Caco-2 (cell line): ENCODE measurements at regions not wholly inside any gene's neighbourhood (a gene's known extent, or its start where the extent isn't known, plus 50 kb on each side); places are given as distances from the start of the nearest gene placed in this dataset.
A peak's percentile ranks its signal among the peaks of the same experiment; 100 is the strongest.

ENCODE experiments used
- BruUV-seq: library from RNA; stranded (reverse); fragments of 400-500 nt; replicated peaks from 2 replicates; lab custom pipeline; 2021; lab: Mats Ljungman, UMichigan
- CTCF ChIA-PET: fragments of 300-600 bp; sonication (Branson Sonifier 250); formaldehyde crosslinking; loops from one replicate; lab custom pipeline; 2022; ENCODE audit warnings: antibody characterized with exemption; lab: Charles Lee
- POLR2A ChIA-PET: fragments of 300-600 bp; sonication (Branson Sonifier 250); formaldehyde crosslinking; loops from one replicate; lab custom pipeline; 2022; ENCODE audit warnings: antibody characterized with exemption; lab: Charles Lee
- DNase-seq, 2 experiments: peaks; one replicate each; pipeline versions ENCODE4 v3.0.0 to v3.0.0-alpha.2; 2020 to 2022
- H3K27me3 ChIP-seq: replicated peaks from 2 replicates; pipeline ENCODE4 v1.6.0; 2011; ENCODE audit warnings: low read length; ENCODE audit not compliant: control insufficient read depth, insufficient read depth
- H3K36me3 ChIP-seq: 2 replicates; pipeline ENCODE4 v1.5.1; 2011; ENCODE audit warnings: low read length; ENCODE audit not compliant: control insufficient read depth, insufficient read depth
- H3K4me1 ChIP-seq: fragments of 250-450 bp; sonication (Bioruptor Pico); 2 replicates; pipeline ENCODE4 v1.5.1; 2020; ENCODE audit warnings: mild to moderate bottlenecking
- H3K4me3 ChIP-seq: 2 replicates; pipeline ENCODE4 v1.5.1; 2011; ENCODE audit warnings: low read depth, mild to moderate bottlenecking, control low read depth, low read length
- H3K9me3 ChIP-seq: fragments of 250-450 bp; sonication (Bioruptor Pico); 2 replicates; pipeline ENCODE4 v1.5.1; 2020; ENCODE audit warnings: mild to moderate bottlenecking, moderate library complexity
- H3K27ac Mint-ChIP-seq: one replicate; pipeline ENCODE4 v1.8.0; 2022; ENCODE audit warnings: mixed read lengths; ENCODE audit not compliant: unreplicated experiment
- H3K27me3 Mint-ChIP-seq: one replicate; pipeline ENCODE4 v1.8.0; 2022; ENCODE audit warnings: mixed read lengths; ENCODE audit not compliant: insufficient read depth, unreplicated experiment
- H3K36me3 Mint-ChIP-seq: one replicate; pipeline ENCODE4 v1.8.0; 2022; ENCODE audit warnings: mild to moderate bottlenecking, mixed read lengths; ENCODE audit not compliant: insufficient read depth, unreplicated experiment
- H3K4me1 Mint-ChIP-seq: one replicate; pipeline ENCODE4 v1.8.0; 2022; ENCODE audit warnings: low read depth, mixed read lengths; ENCODE audit not compliant: unreplicated experiment
- H3K4me3 Mint-ChIP-seq: one replicate; pipeline ENCODE4 v1.8.0; 2022; ENCODE audit warnings: mild to moderate bottlenecking, moderate library complexity, mixed read lengths; ENCODE audit not compliant: unreplicated experiment
- H3K9me3 Mint-ChIP-seq: one replicate; pipeline ENCODE4 v1.8.0; 2022; ENCODE audit warnings: mixed read lengths; ENCODE audit not compliant: unreplicated experiment
- CTCF ChIP-seq, 2 experiments: fragments of 200-600 bp in 1 of 2; IDR thresholded peaks; 1 replicate in 1 of 2; 2 replicates in 1 of 2; pipeline versions ENCODE4 v1.5.1 to v1.8.0; 2011 to 2022; ENCODE audit warnings: antibody characterized with exemption in 1 of 2, control low read depth in 1 of 2, inconsistent platforms in 1 of 2, low read depth in 1 of 2, low read length in 1 of 2, mild to moderate bottlenecking in 1 of 2, moderate library complexity in 1 of 2; ENCODE audit not compliant: insufficient read depth in 1 of 2, severe bottlenecking in 1 of 2, unreplicated experiment in 1 of 2
- intact Hi-C: fragments of 100-400 bp; cut with micrococcal nuclease; formaldehyde crosslinking; loops from one replicate; pipeline ENCODE4 v1.10.0; 2022; ENCODE audit not compliant: unreplicated experiment

GRCh38 chr4:13891544-13891939 is 264.0 kb upstream of the BOD1L1 start:
- TF ChIP-seq CTCF (IDR thresholded peaks at IDR 0.05; ENCODE audit: insufficient read depth in 1 of 2, low read depth in 1 of 2, low read length in 1 of 2, severe bottlenecking in 1 of 2, unreplicated experiment in 1 of 2) = no peak
- no peaks in the 10 kb centered on the region for H3K27me3 Mint-ChIP-seq
- BruUV-seq = no TSS peak
- ChIA-PET CTCF (no interaction called here), POLR2A (no interaction called here)
- peaks cover 27% of the 10 kb centered on the region for H3K9me3 Mint-ChIP-seq
- H3K27me3 ChIP-seq = no peaks in the 10 kb centered on the region
- no peaks in the 10 kb centered on the region for H3K36me3 ChIP-seq
- intact Hi-C loops = no loop called here
- no peaks in the 10 kb centered on the region for H3K36me3 Mint-ChIP-seq
- peaks cover 6% of the 10 kb centered on the region; the same call in 1 of the 2 replicates for H3K9me3 ChIP-seq
- peak overlapping the region; percentile 92 for H3K27ac Mint-ChIP-seq
- peaks cover 19% of the 10 kb centered on the region for H3K4me1 Mint-ChIP-seq
- DNase-seq = no peak
- peaks cover 22% of the 10 kb centered on the region for H3K4me1 ChIP-seq
- H3K4me3 ChIP-seq = no peak overlapping the region
- H3K4me3 Mint-ChIP-seq = no peak overlapping the region

GRCh38 chr4:13892739-13893105 is 265.2 kb upstream of the BOD1L1 start:
- peak overlapping the region; percentile 36 for H3K4me3 Mint-ChIP-seq
- no TSS peak for BruUV-seq
- H3K36me3 Mint-ChIP-seq = no peaks in the 10 kb centered on the region
- POLR2A ChIA-PET = no interaction called here
- H3K27me3 ChIP-seq = no peaks in the 10 kb centered on the region
- peaks cover 22% of the 10 kb centered on the region for H3K4me1 ChIP-seq
- H3K27me3 Mint-ChIP-seq = no peaks in the 10 kb centered on the region
- CTCF ChIA-PET = no interaction called here
- H3K4me1 Mint-ChIP-seq = peaks cover 19% of the 10 kb centered on the region
- H3K4me3 ChIP-seq = no peak overlapping the region
- H3K27ac Mint-ChIP-seq = peak overlapping the region; percentile 92
- H3K9me3 Mint-ChIP-seq = peaks cover 27% of the 10 kb centered on the region
- TF ChIP-seq CTCF (IDR thresholded peaks at IDR 0.05; ENCODE audit: insufficient read depth in 1 of 2, low read depth in 1 of 2, low read length in 1 of 2, severe bottlenecking in 1 of 2, unreplicated experiment in 1 of 2) = no peak
- intact Hi-C loops = loop anchor here (1.0 kb wide), 1 partner anchor 15 kb away; no protein-coding TSS in a partner anchor
- no peak for DNase-seq
- no peaks in the 10 kb centered on the region for H3K36me3 ChIP-seq
- peaks cover 6% of the 10 kb centered on the region; the same call in 1 of the 2 replicates for H3K9me3 ChIP-seq

DNA sequence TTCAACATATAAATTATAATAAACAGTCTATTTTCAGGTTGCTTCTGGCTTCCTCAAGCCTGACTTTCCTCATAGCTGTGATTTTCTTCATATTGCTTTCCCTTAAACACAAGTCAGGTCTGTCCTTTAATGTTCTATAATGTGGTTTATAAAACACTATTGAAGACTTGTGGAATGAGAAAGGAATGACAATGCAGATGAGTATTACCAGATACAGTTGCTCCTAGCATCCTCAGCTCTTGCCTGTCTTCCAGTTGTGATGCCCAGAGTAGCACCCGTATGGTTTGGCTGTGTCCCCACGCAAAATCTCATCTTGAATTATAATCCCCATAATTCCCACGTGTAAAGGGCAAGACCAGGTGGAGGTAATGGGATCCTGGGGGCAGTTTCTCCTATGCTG is 265.7 kb upstream of the BOD1L1 start:
- CTCF ChIA-PET = no interaction called here
- no peak for DNase-seq
- H3K9me3 ChIP-seq = peaks cover 6% of the 10 kb centered on the region; the same call in 1 of the 2 replicates
- Mint-ChIP-seq H3K36me3 (no peaks in the 10 kb centered on the region), H3K27ac (peak overlapping the region; percentile 92), H3K27me3 (no peaks in the 10 kb centered on the region), H3K4me3 (no peak overlapping the region), H3K4me1 (peaks cover 19% of the 10 kb centered on the region), H3K9me3 (peaks cover 27% of the 10 kb centered on the region)
- TF ChIP-seq CTCF (IDR thresholded peaks at IDR 0.05; ENCODE audit: insufficient read depth in 1 of 2, low read depth in 1 of 2, low read length in 1 of 2, severe bottlenecking in 1 of 2, unreplicated experiment in 1 of 2) = no peak
- BruUV-seq = no TSS peak
- POLR2A ChIA-PET = no interaction called here
- intact Hi-C loops = no loop called here
- H3K4me3 ChIP-seq = no peak overlapping the region
- no peaks in the 10 kb centered on the region for H3K27me3 ChIP-seq
- no peaks in the 10 kb centered on the region for H3K36me3 ChIP-seq
- H3K4me1 ChIP-seq = peaks cover 22% of the 10 kb centered on the region
